NK-92 treated with Interleukin-12 subunit alpha and Interleukin-12 subunit beta, amount 100 ng/mL, for 24 hours (cell line): ENCODE measurements at regions not wholly inside any gene's neighbourhood (a gene's known extent, or its start where the extent isn't known, plus 50 kb on each side); places are given as distances from the start of the nearest gene placed in this dataset.
"Not testable (repeated sequence)": the region's sequence is repeated elsewhere in the genome, so short reads cannot be mapped to it uniquely, and the experiment has no call there.

ENCODE experiments used
- DNase-seq: peaks from one replicate; lab custom pipeline; 2025; lab: John Stamatoyannopoulos, UW

DNA sequence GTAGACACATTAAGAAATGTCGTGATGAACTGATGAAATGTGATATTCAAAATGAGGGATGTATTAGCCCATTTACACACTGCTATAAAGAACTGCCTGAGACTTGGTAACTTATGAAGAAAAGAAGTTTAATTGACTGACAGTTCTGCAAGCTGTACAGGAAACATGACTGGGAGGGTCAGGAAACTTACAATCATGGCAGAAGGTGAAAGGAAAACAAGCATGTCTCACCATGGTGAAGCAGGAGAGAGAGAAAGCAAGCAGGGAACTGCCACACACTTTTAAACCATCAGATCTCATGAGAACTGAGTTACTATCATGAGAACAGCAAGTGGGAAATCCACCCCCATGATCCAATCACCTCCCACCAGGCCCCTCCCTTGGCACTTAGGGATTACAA is 1010.8 kb upstream of the CELF4 start:
- no peak for DNase-seq

DNA sequence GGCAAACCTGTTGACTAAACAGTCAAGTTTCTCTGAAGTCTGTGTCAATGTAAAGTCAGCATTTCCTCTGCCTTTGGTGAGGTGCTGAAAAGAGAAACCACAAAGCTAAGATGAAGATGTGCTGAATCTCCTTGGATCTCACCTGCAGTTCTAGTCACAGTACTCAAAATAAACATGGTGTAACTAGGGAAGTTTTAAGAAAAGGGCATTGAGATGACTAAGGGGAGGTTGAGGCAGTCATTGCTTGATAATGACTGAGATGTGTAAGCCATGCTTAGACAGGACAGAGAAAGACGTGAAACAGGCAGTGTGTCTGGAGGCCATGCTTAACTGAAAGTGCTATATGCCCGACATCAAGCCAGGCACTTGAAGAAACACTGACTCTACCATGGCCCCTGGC is 1010.0 kb upstream of the CELF4 start:
- no peak for DNase-seq

DNA sequence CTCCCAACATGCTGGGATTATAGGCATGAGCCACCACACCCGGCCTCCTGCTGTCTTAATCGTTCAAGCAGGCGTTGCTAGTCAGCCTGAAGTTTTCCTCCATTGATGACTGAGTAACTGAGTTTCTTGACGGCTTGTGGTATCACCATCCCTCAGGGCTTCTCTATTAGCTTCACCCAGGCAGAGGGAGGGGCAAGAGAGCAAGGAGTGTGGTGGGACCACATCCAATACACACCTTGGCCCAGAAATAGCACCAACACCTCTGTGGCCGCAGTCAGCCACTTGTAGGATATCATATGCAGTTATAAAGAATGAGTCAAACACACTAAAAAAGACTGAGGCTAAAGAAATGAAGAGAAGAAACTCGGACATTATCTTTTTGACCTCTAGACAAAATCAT is 1009.4 kb upstream of the CELF4 start:
- DNase-seq = no peak

DNA sequence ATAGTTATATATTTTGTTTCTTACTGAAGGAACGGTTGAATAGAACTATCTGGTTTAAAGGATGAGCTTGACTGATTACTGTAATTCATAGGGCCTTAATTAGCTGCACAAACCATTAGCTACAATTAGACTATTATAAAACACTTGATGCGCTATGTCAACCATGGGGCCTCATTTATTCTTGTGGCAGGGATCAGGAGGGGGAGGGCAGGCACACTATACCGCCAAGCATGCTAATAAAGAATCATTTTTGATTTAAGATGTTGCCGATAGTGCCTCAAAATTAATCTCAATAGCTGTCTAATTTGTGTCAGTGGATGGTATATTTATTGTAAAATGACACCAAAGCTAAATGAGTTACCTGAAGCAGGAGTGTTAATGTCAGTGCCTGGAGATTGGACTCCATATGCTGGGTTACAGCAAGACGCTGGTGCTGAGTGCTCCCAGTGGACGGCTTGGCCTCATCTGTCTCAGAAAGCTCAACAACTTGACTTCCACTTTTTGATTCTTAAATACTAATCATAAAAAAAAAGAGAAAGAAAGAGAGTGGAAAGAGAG is 1007.0 kb upstream of the CELF4 start:
- DNase-seq = no peak

DNA sequence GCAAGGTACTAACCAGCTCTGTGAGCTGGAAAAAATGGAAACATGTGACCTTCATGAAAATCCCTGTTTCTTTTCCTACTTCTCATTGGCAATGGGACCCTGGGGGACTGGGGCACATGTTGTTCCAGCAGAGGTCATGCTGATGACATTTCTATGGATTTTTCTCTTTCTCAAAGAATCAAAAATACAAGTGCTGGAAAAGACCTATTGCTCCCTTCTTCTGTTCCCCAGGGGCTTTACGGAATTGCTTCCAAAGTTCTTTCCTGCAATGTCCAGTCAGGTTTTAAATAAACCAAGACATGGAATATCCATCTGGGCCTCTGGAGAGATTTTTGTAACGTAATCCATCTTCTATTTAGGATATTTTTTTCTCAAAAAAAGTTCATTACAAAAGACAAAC is 1006.1 kb upstream of the CELF4 start:
- no peak for DNase-seq

DNA sequence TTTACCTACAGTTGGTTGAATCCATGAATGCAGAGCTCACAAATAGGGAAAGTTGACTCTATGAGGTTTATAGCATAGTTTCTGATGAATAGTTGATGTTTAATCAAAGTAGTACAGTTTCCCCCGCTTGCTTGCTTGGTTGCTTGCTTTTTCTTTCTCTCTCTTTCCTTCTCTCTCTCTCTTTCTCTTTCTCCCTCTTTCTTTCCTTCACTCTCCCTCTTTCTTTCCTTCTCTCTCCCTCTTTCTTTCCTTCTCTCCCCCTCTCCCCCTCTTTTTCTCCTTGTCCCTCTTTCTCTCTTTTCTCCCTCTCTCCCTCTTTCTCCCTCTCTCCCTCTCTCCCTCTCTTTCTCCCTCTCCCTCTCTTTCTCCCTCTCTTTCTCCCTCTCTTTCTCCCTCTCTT is 999.9 kb upstream of the CELF4 start:
- DNase-seq = no peak

DNA sequence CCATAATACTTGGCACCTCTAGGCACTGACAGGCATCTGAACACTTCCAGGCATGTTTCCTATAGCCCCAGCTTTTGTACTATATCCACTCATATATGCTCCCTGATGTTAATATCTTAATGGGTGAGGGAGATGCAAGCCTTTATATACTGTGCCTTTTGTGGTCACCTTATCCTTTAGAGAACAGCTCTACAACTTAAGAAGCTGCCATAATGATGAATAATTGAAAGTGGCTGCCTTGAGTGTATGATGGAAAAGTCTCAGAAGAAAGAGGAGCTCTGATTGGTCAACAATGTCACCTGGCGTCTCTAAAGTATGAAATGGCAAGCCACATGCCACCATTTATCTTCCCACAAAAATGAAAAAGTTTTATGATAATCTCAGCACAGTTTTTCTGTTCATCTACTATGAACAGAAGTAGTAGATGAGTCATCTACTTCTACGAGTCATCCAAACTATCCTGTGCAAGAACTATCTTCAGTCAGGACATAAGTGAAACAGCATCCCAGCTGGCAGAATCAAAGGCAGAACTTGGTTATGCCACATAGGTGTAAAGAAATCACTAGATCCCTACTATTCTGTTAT is 997.9 kb upstream of the CELF4 start:
- DNase-seq = no peak

DNA sequence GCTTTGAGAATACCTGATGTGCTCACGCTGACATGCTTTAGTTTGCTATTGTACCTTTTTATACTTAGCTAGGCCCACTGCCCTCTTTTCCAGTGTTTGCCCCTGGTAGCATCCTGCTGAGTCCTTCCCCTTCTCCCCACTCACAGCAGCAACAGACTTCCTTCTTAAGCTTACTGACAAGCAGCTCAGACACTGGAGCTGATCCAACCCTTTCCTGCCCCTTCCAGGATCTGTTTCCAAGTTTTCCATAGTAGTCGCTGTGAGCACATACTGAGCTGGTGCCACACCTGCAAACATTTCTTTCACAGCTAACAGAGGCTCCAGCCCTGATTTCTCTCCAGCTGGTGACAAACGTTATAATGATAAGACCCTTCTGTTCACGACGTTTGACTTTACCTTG is 991.4 kb upstream of the CELF4 start:
- no peak for DNase-seq

DNA sequence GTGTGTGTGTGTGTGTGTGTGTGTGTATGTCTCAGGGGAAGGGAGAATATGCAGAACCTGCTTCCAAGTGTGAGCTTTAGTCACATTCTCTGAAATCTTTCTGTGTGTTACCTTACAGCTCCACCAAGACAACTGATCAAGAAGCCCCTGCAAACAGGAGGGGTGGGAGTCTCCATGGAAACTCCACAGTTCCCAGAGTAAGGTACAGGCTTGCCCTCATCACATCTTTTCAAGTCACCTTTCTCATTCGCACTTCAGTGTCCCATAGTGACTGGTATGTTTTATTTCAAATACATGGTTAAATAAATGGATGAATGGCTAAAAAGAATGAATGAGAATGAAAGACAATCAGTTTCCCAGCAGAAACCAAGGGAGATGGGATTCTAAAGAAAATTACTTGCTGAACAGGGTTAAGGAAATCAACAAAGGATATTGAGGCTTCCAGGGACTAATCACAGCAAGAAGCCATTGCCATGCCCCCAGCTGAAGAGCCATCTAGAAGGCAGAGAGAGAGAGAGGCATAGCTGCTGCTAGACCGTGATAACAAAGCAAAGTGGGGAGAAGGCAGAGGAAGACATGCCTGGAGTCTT is 987.2 kb upstream of the CELF4 start:
- DNase-seq = no peak

DNA sequence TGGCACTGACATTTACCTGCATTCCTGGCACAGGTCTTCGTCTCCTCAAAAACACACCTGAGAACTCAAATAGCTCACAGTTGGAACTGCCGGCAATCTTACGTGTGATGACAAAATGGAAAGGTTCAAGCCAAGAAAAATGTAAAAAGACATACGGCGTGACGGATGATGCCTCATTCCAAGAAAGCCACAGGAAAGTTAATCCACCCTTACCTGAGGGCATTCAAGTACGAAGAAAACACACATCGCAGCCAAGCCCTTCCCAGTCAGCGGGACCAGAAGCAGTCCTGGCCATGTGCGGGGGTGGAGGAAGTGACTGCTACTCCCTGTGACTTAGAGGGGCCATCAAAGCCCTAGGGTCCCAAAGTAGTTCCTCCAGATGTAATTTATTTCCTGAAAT is 986.3 kb upstream of the CELF4 start:
- no peak for DNase-seq

DNA sequence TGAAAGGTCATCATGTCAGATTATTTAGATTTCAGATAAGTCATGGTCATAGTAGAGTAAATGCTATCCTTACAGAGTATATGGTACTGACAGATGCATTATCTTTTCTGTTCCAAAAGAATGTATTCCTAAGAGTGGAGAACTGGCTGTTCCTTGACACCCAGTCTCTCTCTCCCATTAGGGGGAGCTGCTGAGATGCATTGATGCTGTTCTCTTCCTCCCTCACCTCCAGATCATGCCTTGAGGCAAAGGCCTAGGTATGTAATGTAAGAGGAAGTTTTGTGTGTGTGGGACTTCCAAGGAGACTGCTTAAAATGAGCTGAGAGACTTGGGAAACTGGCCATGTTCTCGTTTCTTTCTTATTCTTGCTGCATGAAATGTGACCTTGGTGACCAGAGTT is 979.5 kb upstream of the CELF4 start:
- no peak for DNase-seq

DNA sequence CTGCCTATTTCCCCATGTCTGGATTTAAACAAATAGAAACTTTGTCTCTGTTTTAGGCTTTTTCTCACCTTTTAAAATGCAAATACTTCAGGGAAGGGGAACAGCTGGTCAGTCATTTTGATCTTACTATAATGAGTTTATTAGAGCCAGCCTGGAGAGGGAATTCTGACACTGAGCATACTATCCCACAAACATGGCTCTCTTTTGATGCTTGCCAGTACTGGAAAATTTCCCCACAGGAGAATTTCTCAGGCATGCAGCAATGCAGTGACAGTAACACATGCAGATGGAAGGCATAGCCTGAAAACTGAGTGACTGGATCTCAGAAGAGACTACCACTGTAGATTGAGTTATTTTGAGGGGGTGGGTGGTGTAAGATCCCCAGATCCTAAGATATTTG is 974.3 kb upstream of the CELF4 start:
- DNase-seq = no peak

DNA sequence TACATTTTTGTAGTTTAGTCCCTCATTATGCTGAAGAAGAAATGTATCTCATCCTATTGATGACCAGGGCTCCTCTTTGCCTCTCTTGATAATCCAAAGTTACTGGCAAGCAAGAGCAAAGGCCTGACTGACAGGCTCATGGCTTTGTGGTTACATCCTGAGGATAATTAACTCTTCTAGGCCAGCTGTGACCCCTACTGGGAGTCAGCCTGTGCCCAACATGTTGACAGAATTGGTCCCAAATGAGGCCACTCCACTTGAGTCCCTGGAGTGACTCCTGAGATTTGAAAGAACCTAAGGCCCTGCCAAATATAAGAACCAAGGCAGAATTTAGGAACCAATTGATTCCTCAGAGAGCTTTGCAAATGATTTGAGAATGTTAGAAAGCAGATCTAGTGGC is 973.8 kb upstream of the CELF4 start:
- DNase-seq = no peak

DNA sequence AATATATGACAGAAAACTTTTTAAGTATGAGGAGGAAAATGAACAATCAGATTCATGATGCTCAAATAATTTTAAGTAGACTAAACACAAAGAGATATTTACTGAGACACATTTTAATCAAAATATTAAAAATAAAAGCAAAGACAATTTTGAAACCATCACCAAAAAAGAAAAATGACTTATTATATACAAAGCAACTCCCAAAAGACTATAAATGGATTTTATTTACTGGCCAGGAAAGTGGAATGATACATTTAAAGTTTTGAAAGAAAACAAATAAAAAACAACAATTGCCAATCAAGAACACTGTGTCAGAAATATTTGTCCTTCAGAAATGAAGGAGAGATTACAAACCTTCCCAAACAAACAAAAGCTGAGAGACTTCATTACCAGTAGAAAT is 968.5 kb upstream of the CELF4 start:
- DNase-seq = no peak

DNA sequence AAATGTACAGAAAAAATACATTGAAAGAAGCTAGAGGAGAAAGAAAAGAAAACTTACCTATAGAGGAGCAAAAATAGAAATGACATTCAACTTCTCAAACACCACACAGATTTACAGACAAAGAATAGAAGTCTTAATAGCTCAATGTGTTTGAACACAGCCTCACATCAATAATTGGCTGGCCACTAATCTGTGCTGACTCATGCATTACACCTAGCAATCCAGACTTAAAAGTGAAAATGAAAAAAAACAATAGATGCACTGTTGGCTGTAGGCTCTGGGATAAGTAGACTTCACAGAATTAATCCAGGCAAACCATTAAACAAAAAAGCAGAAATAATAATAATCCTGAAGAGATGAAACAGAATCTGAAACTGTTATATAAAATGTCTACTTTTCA is 961.3 kb upstream of the CELF4 start:
- no peak for DNase-seq

DNA sequence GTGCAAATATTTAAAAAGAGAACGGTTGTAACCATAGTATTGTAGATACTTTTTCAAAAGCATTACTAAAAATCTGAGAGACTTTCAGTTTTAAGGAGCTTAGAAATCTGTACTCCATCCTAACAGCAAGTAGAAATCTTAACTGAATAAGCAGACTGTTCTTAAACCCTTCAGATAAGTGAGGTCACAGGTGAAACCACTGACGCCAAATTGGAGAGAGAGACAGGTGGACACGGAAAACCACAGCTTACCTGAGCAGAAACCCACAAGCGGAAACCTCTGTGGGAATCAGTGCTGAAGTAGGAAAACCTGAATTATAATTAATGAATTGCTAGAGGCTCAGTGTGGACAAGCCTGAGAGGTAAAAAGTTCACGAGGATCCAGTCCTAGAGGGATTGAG is 959.4 kb upstream of the CELF4 start:
- DNase-seq = no peak

DNA sequence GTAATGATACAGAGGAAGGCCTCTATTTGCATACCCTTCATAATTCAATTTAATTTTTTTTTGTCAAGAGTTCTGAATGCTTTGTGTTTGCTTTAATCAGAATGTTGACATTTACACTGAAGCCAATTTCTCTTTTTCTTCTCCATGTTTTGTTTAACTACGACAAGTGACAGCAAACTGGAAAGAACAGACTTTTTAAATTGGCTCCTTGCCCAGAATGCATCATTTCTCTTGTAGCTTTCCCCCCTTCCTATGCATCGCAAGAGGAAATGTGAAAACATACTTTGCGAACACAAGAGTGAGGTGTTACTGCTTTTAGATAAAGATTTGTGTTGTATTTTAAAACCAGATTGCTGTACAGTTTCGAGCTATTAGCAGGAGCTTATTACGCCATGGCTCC is 955.2 kb upstream of the CELF4 start:
- no peak for DNase-seq

DNA sequence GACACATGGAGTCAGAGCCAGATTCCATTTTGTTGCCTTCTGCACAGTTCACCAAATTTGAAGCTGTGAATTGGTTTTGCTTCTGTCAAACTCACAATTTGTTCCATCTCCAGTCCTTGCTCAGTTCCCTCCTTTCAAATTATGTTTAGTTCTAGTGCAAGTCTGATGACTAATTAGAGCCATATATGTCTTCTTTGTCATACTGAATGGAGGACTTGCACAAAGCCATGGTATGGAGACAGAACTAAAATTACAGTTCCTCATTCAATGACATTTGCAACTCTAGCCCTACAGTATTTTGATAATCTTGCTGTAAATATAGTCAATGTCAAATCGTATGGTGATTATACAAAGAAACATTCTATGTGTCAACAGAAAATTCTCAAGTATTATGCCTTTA is 936.9 kb upstream of the CELF4 start:
- DNase-seq = no peak

DNA sequence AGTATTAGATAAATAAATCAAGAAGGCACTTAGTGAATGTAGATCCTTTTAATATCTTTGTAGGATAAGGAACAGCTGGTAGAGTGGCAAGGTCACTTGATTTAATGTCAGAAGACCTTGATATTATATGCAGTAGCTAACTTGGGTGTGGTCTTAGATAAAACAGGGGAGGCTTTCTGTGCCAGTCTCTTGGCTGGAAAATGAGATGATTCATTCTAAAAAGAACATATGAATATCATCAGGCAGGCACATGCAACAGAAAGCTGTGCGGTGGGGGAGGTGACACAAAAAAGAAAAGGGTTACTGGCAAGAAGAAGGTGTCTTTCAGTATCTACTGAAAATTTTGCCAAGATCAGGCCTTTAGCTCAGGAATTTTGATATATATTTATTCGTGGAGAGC is 931.7 kb upstream of the CELF4 start:
- no peak for DNase-seq

DNA sequence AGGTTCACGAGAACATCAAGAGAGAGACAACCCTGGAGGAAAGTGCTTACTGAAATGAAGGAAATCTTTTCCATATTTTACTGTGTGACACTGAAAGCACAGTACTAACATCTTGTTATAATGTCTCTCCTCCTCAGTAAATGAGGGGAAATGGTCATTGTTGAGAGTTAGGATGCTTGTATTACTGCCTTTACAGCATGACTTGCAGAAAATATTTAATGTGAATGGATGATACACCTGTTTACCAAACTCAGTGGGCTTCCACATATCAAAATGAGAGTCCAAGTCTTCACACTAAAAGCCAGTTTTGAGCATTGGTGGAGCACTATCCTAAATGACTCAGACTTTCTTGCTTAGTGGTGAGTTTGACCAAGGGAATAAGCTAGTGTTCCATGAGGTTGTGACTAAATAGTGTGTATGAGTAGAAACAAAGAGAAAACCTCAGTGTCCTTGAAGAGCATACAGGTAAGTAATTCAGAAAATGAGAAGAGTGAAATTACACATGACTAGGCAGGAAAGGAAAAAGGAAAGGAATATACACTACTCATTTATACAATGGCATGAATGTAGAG is 930.7 kb upstream of the CELF4 start:
- DNase-seq = no peak

DNA sequence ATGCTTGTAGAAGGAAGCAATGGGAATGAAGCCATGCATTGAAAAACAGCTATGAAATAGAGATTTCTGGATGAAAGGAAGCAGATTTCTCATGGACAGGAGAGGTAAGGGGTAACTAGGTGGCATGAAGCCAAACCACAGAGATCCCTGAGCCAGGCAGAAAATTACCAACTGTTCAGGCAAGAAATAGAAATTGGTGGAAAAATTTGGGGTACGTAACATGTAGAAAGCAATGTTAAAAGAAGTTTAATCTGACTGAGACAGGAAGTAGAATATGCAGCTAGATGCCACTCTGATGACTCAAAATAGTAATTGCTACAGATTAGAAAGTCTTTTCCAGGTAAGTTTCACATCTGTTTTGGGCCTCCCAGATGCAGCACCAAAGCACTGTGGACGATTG is 928.5 kb upstream of the CELF4 start:
- DNase-seq = no peak

DNA sequence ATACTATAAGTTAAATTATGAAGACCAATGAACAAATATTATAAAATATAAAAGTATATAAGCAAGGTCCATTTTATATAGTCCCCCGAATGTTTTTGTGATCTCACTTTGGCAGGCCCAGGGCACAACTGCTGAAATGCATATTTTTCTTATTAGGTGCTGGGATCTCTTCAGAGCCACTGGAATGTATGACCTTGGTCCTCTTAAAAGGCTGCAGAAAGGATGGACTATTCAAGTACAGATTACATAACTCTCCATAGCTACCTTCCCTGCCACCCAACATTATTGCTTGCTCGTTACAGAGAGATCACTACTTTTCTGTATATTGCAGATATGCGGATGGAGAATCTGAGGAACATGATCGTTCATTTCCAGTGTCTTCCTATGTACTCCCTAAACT is 925.6 kb upstream of the CELF4 start:
- DNase-seq = no peak

DNA sequence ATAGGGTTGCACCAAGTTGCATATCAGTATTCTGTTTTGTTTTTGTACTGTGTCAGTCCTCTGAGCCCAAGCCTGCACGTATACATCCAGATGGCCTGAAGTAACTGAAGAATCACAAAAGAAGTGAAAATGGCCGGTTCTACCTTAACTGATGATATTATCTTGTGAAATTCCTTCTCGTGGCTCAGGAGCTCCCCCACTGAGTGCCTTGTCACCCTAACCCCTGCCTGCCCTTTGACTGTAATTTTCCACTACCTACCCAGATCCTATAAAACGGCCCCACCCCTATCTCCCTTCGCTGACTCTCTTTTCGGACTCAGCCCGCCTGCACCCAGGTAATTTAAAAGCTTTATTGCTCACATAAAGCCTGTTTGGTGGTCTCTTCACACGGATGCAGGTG is 924.1 kb upstream of the CELF4 start:
- not testable (repeated sequence) for DNase-seq

DNA sequence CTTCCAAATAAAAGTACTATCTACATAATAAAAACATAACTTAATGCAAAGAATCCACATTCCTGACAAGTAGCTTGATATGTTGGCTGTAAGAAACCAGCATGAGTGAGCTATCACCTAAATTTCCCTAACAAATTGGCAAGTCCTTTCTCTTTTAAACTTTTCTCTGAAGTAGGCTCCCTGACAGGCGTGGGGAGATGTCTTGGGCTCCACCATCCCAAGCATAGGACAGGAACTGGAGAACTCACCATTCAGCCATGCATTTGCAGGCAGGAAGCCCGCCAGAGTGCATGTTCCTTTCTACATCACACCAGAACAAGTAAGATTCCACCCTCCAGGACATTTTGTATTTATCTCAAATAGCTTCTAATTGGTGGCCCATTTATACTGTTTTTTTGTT is 921.9 kb upstream of the CELF4 start:
- DNase-seq = no peak
